ENCODE measurements at regions not wholly inside any gene's neighbourhood (a gene's known extent, or its start where the extent isn't known, plus 50 kb on each side); places are given as distances from the start of the nearest gene placed in this dataset.

GRCh38 chr2:100660851-100661584 lies 98.2 kb downstream of the PDCL3 start:
- DNase-seq (ENCODE audit: low read depth): no peak

- no peak for DNase-seq (ENCODE audit: low read depth)
These were observed 100.1 kb downstream of the PDCL3 start for GRCh38 chr2:100662866-100663265.

GRCh38 chr2:100664021-100664755 lies 101.4 kb downstream of the PDCL3 start:
- no peak for DNase-seq (ENCODE audit: low read depth)

GRCh38 chr2:100664756-100665101 lies 101.9 kb downstream of the PDCL3 start:
- DNase-seq (ENCODE audit: low read depth): no peak

- no peak for DNase-seq (ENCODE audit: low read depth)
These were observed 104.2 kb downstream of the PDCL3 start for GRCh38 chr2:100666996-100667395.

- no peak for DNase-seq (ENCODE audit: low read depth)
These were observed 105.0 kb downstream of the PDCL3 start for GRCh38 chr2:100667801-100668200.

- DNase-seq (ENCODE audit: low read depth): no peak
These were observed 107.4 kb downstream of the PDCL3 start for GRCh38 chr2:100670232-100670631.

GRCh38 chr2:100673115-100673514 lies 110.3 kb downstream of the PDCL3 start:
- no peak for DNase-seq (ENCODE audit: low read depth)

GRCh38 chr2:100673691-100674485 lies 111.1 kb downstream of the PDCL3 start:
- DNase-seq (ENCODE audit: low read depth): no peak

GRCh38 chr2:100674666-100675065 lies 111.9 kb downstream of the PDCL3 start:
- no peak for DNase-seq (ENCODE audit: low read depth)

- no peak for DNase-seq (ENCODE audit: low read depth)
These were observed 112.6 kb downstream of the PDCL3 start for GRCh38 chr2:100675373-100675772.

- no peak for DNase-seq (ENCODE audit: low read depth)
These were observed 113.1 kb downstream of the PDCL3 start for GRCh38 chr2:100675855-100676254.

- no peak for DNase-seq (ENCODE audit: low read depth)
These were observed 113.6 kb downstream of the PDCL3 start for GRCh38 chr2:100676346-100676745.

GRCh38 chr2:100677611-100678185 lies 114.9 kb downstream of the PDCL3 start:
- DNase-seq (ENCODE audit: low read depth): no peak

- DNase-seq (ENCODE audit: low read depth): no peak
These were observed 116.4 kb downstream of the PDCL3 start for GRCh38 chr2:100679211-100679610.

- DNase-seq (ENCODE audit: low read depth): no peak
These were observed 119.7 kb downstream of the PDCL3 start for GRCh38 chr2:100682536-100682935.

- no peak for DNase-seq (ENCODE audit: low read depth)
These were observed 120.4 kb downstream of the PDCL3 start for GRCh38 chr2:100683231-100683630.

GRCh38 chr2:100691846-100692245 lies 128.1 kb upstream of the NPAS2 start:
- DNase-seq (ENCODE audit: low read depth): no peak

- DNase-seq (ENCODE audit: low read depth): no peak
These were observed 127.6 kb upstream of the NPAS2 start for GRCh38 chr2:100692381-100692780.

GRCh38 chr2:100692906-100693305 lies 127.0 kb upstream of the NPAS2 start:
- no peak for DNase-seq (ENCODE audit: low read depth)

GRCh38 chr2:100699131-100699530 lies 120.8 kb upstream of the NPAS2 start:
- no peak for DNase-seq (ENCODE audit: low read depth)

GRCh38 chr2:100702438-100703109 lies 117.4 kb upstream of the NPAS2 start:
- no peak for DNase-seq (ENCODE audit: low read depth)

Measured in activated T-cell treated with anti-CD3 and anti-CD28 coated beads for 1 hour (primary cell).